HEK293T (cell line): ENCODE measurements at regions not wholly inside any gene's neighbourhood (a gene's known extent, or its start where the extent isn't known, plus 50 kb on each side); places are given as distances from the start of the nearest gene placed in this dataset.
"Not testable (repeated sequence)": the region's sequence is repeated elsewhere in the genome, so short reads cannot be mapped to it uniquely, and the experiment has no call there.

Source experiments
- CTCF ChIA-PET: fragments of 350-600 bp; formaldehyde crosslinking; extraction: SDS; loops from one replicate; lab custom pipeline; 2021; ENCODE audit warnings: antibody characterized with exemption, inconsistent platforms; lab: Yijun Ruan, JAX
- POLR2A ChIA-PET: fragments of 350-600 bp; formaldehyde crosslinking; extraction: SDS; loops from one replicate; lab custom pipeline; 2020; ENCODE audit warnings: antibody characterized with exemption, inconsistent platforms; lab: Yijun Ruan, JAX
- DNase-seq: peaks from one replicate; pipeline ENCODE4 v3.0.0; 2012; ENCODE audit warnings: mixed read lengths; ENCODE audit errors: extremely low spot score
- ARNT ChIP-seq: fragments of 450-650 bp; IDR thresholded peaks from 2 replicates; pipeline ENCODE4 v1.6.1; 2017; ENCODE audit warnings: mild to moderate bottlenecking
- BHLHE40 ChIP-seq: fragments of 450-650 bp; IDR thresholded peaks from 2 replicates; pipeline ENCODE4 v1.6.1; 2016; ENCODE audit warnings: mild to moderate bottlenecking, moderate library complexity, borderline replicate concordance
- CTBP1 ChIP-seq: fragments of 450-650 bp; IDR thresholded peaks from 2 replicates; pipeline ENCODE4 v1.6.1; 2016; ENCODE audit warnings: borderline replicate concordance
- ELF4 ChIP-seq: fragments of 450-650 bp; IDR thresholded peaks from 2 replicates; pipeline ENCODE4 v1.6.1; 2017; ENCODE audit warnings: antibody characterized with exemption
- FOXA1 ChIP-seq: fragments of 450-650 bp; IDR thresholded peaks from 2 replicates; pipeline ENCODE4 v1.6.1; 2016; ENCODE audit warnings: mild to moderate bottlenecking
- FOXK2 ChIP-seq: fragments of 450-650 bp; IDR thresholded peaks from 2 replicates; pipeline ENCODE4 v1.6.1; 2016; ENCODE audit warnings: mild to moderate bottlenecking
- FOXM1 ChIP-seq: fragments of 450-650 bp; IDR thresholded peaks from 2 replicates; pipeline ENCODE4 v1.6.1; 2017; ENCODE audit warnings: mild to moderate bottlenecking, borderline replicate concordance
- HDGF ChIP-seq: fragments of 450-650 bp; IDR thresholded peaks from 2 replicates; pipeline ENCODE4 v1.6.1; 2017; ENCODE audit warnings: antibody characterized with exemption, borderline replicate concordance
- L3MBTL2 ChIP-seq: fragments of 450-650 bp; conservative IDR thresholded peaks from 2 replicates; pipeline ENCODE4 v1.6.1; 2016; ENCODE audit warnings: mild to moderate bottlenecking
- LEF1 ChIP-seq: fragments of 450-650 bp; IDR thresholded peaks from 2 replicates; pipeline ENCODE4 v1.6.1; 2017; ENCODE audit warnings: mild to moderate bottlenecking, borderline replicate concordance
- NFRKB ChIP-seq: fragments of 450-650 bp; IDR thresholded peaks from 2 replicates; pipeline ENCODE4 v1.6.1; 2016; ENCODE audit warnings: mild to moderate bottlenecking, moderate library complexity
- SP1 ChIP-seq: fragments of 450-650 bp; IDR thresholded peaks from 2 replicates; pipeline ENCODE4 v1.6.1; 2017
- SUZ12 ChIP-seq: fragments of 450-650 bp; IDR thresholded peaks from 2 replicates; pipeline ENCODE4 v1.6.1; 2016; ENCODE audit warnings: mild to moderate bottlenecking
- TARDBP ChIP-seq: fragments of 450-650 bp; IDR thresholded peaks from 2 replicates; pipeline ENCODE4 v1.6.1; 2016
- ZNF384 ChIP-seq: fragments of 450-650 bp; IDR thresholded peaks from 2 replicates; pipeline ENCODE4 v1.6.1; 2016
- TF ChIP-seq, protein P1 (sequence below): fragments of 450-650 bp; IDR thresholded peaks from 2 replicates; pipeline ENCODE4 v1.6.1; 2016

DNA sequence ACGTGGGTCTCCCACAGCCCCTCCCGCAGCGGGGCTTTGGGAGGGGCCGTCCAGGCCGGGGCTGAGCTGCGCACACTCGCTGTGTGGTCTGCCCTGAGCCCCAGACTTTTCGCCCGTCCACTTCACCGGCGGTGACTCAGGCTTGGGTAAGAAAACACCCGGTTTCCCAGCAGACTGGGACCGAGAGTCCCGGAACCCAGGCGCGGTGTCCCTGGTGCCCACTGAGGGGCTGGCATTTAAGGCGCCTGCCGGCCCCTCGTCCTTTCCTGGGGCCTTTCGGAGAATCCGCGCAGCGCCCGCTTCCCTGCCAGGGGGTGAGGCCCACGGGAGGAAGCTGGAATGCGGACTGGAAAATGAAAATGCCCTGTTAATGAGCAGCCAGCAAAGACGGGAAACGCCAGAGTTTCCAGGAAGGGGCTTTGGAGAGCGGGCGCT is 100.3 kb downstream of the C16orf95 start:
- POLR2A ChIA-PET: no interaction called here
- TF ChIP-seq HDGF (no peak), CTBP1 (no peak), SP1 (no peak), FOXA1 (no peak), BHLHE40 (no peak), FOXM1 (no peak), TARDBP (no peak), ELF4 (no peak), ARNT (no peak), ZNF384 (no peak), NFRKB (no peak), FOXK2 (no peak), SUZ12 (no peak), L3MBTL2 (no peak), LEF1 (no peak)
- TF ChIP-seq, protein P1, sequence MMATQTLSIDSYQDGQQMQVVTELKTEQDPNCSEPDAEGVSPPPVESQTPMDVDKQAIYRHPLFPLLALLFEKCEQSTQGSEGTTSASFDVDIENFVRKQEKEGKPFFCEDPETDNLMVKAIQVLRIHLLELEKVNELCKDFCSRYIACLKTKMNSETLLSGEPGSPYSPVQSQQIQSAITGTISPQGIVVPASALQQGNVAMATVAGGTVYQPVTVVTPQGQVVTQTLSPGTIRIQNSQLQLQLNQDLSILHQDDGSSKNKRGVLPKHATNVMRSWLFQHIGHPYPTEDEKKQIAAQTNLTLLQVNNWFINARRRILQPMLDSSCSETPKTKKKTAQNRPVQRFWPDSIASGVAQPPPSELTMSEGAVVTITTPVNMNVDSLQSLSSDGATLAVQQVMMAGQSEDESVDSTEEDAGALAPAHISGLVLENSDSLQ: no peak
- no peak for DNase-seq
- CTCF ChIA-PET: no interaction called here

DNA sequence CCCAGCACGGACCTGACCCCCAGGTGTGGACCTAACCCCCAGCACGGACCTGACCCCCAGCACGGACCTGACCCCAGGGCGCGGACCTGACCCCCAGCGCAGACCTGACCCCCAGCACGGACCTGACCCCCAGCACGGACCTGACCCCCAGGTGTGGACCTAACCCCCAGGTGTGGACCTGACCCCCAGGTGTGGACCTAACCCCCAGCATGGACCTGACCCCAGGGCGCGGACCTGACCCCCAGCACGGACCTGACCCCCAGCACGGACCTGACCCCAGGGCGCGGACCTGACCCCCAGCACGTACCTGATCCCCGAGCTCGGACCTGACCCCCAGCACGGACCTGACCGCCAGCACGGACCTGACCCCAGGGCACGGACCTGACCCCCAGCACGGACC is 99.4 kb downstream of the C16orf95 start:
- CTCF ChIA-PET, DNase-seq, POLR2A ChIA-PET: not testable (repeated sequence)

DNA sequence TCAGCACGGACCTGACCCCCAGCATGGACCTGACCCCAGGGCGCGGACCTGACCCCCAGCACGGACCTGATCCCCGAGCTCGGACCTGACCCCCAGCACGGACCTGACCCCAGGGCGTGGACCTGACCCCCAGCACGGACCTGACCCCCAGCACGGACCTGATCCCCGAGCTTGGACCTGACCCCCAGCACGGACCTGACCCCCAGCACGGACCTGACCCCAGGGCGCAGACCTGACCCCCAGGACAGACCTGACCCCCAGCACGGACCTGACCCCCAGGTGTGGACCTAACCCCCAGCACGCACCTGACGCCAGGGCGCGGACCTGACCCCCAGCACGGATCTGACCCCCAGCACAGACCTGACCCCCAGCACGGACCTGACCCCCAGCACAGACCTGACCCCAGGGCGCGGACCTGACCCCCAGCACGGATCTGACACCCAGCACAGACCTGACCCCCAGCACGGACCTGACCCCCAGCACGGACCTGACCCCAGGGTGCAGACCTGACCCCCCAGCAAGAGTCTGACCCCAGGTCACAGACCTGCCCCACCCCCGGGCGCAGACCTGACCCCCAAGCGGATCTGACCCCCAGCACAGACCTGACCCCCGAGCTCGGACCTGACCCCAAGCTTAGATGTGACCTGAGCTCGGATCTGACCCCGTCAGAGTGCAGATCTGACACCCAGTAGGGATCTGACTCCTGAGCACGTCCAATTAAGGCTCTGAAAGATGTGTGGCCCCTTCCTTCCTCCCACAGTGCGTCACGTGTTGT is 98.7 kb downstream of the C16orf95 start:
- POLR2A ChIA-PET: no interaction called here
- no peak for TF ChIP-seq NFRKB
- no peak for TF ChIP-seq ARNT
- TF ChIP-seq FOXK2: no peak
- TF ChIP-seq LEF1: no peak
- TF ChIP-seq, protein P1: no peak
- TF ChIP-seq L3MBTL2: no peak
- no peak for TF ChIP-seq SP1
- no peak for TF ChIP-seq BHLHE40
- no peak for TF ChIP-seq FOXA1
- TF ChIP-seq HDGF: no peak
- no peak for TF ChIP-seq CTBP1
- TF ChIP-seq ELF4: no peak
- no peak for TF ChIP-seq FOXM1
- no peak for TF ChIP-seq ZNF384
- TF ChIP-seq SUZ12: no peak
- no peak for TF ChIP-seq TARDBP

DNA sequence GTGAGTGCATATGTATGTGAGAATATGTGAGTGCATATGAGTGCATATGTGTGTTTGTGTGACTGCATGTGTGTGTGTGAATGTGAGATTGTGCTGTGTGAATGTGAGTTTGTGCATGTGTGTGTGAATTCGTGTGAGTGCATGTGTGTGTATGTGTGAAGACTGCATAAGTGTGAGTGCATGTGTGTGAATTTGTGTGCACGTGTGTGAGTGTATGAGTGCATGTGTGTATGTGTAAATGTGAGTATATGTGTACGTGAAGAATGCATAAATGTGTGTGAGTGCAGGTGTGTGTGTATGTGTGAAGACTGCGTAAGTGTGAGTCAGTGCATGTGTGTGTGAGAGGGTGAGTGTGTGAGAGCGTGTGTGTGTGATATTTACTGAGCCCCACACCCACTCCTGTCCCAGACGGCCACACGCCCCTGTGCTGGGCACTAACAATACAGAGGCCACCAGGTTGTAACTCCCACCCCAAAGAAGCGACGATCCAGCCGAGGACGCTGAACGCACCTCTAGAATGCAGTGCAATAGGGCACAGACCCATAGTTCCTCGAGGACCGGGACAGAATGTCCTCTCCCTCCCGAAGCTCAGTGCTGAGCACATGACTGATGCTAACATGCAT is 97.8 kb downstream of the C16orf95 start:
- TF ChIP-seq CTBP1 (no peak), ZNF384 (no peak), ARNT (no peak), SUZ12 (no peak), HDGF (no peak), TARDBP (no peak), L3MBTL2 (no peak), FOXM1 (no peak), SP1 (no peak)
- ChIA-PET CTCF (interaction anchor here (1.2 kb wide), 1 partner anchor 10 kb away, joined by 4 read pairs; no protein-coding TSS in a partner anchor), POLR2A (no interaction called here)
- no peak for DNase-seq

More for the DNA sequence above, 98.7 kb downstream of the C16orf95 start:
- CTCF ChIA-PET: no interaction called here
- DNase-seq: no peak

DNA sequence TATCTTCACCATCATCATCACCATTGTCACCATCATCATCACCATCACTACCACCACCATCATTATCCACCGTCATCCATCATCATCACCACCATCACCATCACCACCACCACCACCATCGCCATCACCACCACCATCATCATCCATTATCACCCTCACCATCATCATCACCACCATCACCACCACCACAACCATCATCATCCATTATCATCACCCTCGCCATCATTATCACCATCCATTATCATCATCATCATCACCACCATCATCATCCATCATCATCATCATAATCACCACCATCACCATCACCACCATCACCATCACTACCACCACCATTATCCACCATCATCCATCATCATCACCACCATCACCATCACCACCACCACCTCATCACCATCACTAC is 95.6 kb downstream of the C16orf95 start:
- TF ChIP-seq HDGF: no peak
- ChIA-PET CTCF (no interaction called here), POLR2A (no interaction called here)
- DNase-seq: no peak

DNA sequence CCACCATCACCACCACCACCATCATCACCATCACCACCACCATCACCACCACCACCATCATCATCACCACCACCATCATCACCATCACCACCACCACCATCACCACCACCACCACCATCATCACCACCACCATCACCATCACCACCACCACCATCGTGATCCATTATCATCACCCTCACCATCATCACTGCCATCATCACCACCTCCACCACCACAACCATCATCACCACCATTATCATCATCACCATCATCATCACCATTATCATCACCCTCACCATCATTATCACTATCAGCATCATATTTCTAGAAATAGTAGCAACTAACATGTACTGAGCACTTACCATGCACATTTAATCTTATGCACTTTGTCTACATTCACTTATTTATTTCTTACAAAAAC is 94.9 kb downstream of the C16orf95 start:
- CTCF ChIA-PET: no interaction called here
- no peak for DNase-seq
- POLR2A ChIA-PET: no interaction called here
- TF ChIP-seq ELF4 (no peak), L3MBTL2 (no peak), FOXA1 (no peak), ARNT (no peak), TARDBP (no peak), FOXK2 (no peak)

GRCh38 chr16:87223656-87224248 is 93.4 kb downstream of the C16orf95 start:
- ChIA-PET POLR2A (no interaction called here), CTCF (no interaction called here)
- DNase-seq: no peak
- no peak for TF ChIP-seq NFRKB
- TF ChIP-seq, protein P1: no peak
- TF ChIP-seq SUZ12: no peak
- TF ChIP-seq ARNT: no peak
- no peak for TF ChIP-seq FOXA1
- no peak for TF ChIP-seq HDGF
- TF ChIP-seq L3MBTL2: no peak
- TF ChIP-seq FOXK2: no peak
- no peak for TF ChIP-seq BHLHE40
- TF ChIP-seq LEF1: no peak
- no peak for TF ChIP-seq ZNF384
- TF ChIP-seq FOXM1: no peak
- TF ChIP-seq TARDBP: no peak
- TF ChIP-seq CTBP1: no peak
- TF ChIP-seq SP1: no peak
- no peak for TF ChIP-seq ELF4
